ENCODE measurements at regions not wholly inside any gene's neighbourhood (a gene's known extent, or its start where the extent isn't known, plus 50 kb on each side); places are given as distances from the start of the nearest gene placed in this dataset.
A peak's percentile ranks its signal among the peaks of the same experiment; 100 is the strongest.

GRCh38 chr10:50991456-50992355, 82.6 kb upstream of the PRKG1 start:
- intact Hi-C loops (cut with DNase I) = no loop called here
- TF ChIP-seq POLR2A (IDR thresholded peaks at IDR 0.05) (no peak), POLR2AphosphoS5 (IDR thresholded peaks at IDR 0.05; ENCODE audit: insufficient read depth in 1 of 2, low read depth in 1 of 2) (peak in 1 of 2 donors; percentile 52), CTCF (IDR thresholded peaks at IDR 0.05) (no peak)
- Histone ChIP-seq H3K9me3 (no peaks in the 10 kb centered on the region), H3K4me3 (peak overlapping the region; percentile 63 to 72), H3K27ac (peak overlapping the region; percentile 95), H3K4me1 (peaks cover 15% of the 10 kb centered on the region), H3K36me3 (no peaks in the 10 kb centered on the region), H3K27me3 (no peaks in the 10 kb centered on the region)
- no peak for DNase-seq (ENCODE audit: extremely low spot score in 2 of 2)

GRCh38 chr10:50992356-50992901, 81.9 kb upstream of the PRKG1 start:
- no peaks in the 10 kb centered on the region for H3K27me3 ChIP-seq
- intact Hi-C loops (cut with DNase I) = no loop called here
- peaks cover 15% of the 10 kb centered on the region for H3K4me1 ChIP-seq
- no peak for DNase-seq (ENCODE audit: extremely low spot score in 2 of 2)
- no peak for TF ChIP-seq POLR2AphosphoS5 (IDR thresholded peaks at IDR 0.05; ENCODE audit: insufficient read depth in 1 of 2, low read depth in 1 of 2)
- no peak for TF ChIP-seq POLR2A (IDR thresholded peaks at IDR 0.05)
- TF ChIP-seq CTCF (IDR thresholded peaks at IDR 0.05) = no peak
- H3K27ac ChIP-seq = peak overlapping the region; percentile 95
- no peaks in the 10 kb centered on the region for H3K36me3 ChIP-seq
- no peaks in the 10 kb centered on the region for H3K9me3 ChIP-seq
- H3K4me3 ChIP-seq = peak overlapping the region; percentile 63 to 72

- DNase-seq (ENCODE audit: extremely low spot score in 2 of 2) = no peak
- Histone ChIP-seq H3K36me3 (no peaks in the 10 kb centered on the region), H3K27me3 (no peaks in the 10 kb centered on the region), H3K4me1 (peaks cover 15% of the 10 kb centered on the region), H3K4me3 (peak overlapping the region; percentile 63 to 72), H3K9me3 (no peaks in the 10 kb centered on the region), H3K27ac (peak overlapping the region; percentile 95)
- TF ChIP-seq POLR2A (IDR thresholded peaks at IDR 0.05) (no peak), POLR2AphosphoS5 (IDR thresholded peaks at IDR 0.05; ENCODE audit: insufficient read depth in 1 of 2, low read depth in 1 of 2) (no peak), CTCF (IDR thresholded peaks at IDR 0.05) (no peak)
- intact Hi-C loops (cut with DNase I) = no loop called here
Observed at GRCh38 chr10:50992972-50993766, 81.1 kb upstream of the PRKG1 start.

GRCh38 chr10:50993771-50994251, 80.5 kb upstream of the PRKG1 start:
- Histone ChIP-seq H3K36me3 (no peaks in the 10 kb centered on the region), H3K9me3 (no peaks in the 10 kb centered on the region), H3K4me3 (peak overlapping the region; percentile 63 to 72), H3K4me1 (peaks cover 15% of the 10 kb centered on the region), H3K27ac (peak overlapping the region; percentile 95), H3K27me3 (no peaks in the 10 kb centered on the region)
- intact Hi-C loops (cut with DNase I) = no loop called here
- TF ChIP-seq POLR2A (IDR thresholded peaks at IDR 0.05) (no peak), CTCF (IDR thresholded peaks at IDR 0.05) (no peak), POLR2AphosphoS5 (IDR thresholded peaks at IDR 0.05; ENCODE audit: insufficient read depth in 1 of 2, low read depth in 1 of 2) (peak in 1 of 2 donors; percentile 49)
- DNase-seq (ENCODE audit: extremely low spot score in 2 of 2) = no peak

Measured in vagina (tissue), 2 donors.